Activated T-helper 17 cell treated with anti-CD3 and anti-CD28 coated beads, Interleukin-2, amount 50 U/mL, for 72 hours (primary cell): ENCODE measurements at regions not wholly inside any gene's neighbourhood (a gene's known extent, or its start where the extent isn't known, plus 50 kb on each side); places are given as distances from the start of the nearest gene placed in this dataset.

Experiments
- ATAC-seq: fragments of 150-1000 bp; cut with Tn5 transposase; replicated peaks from 2 replicates; pipeline ENCODE4 v1.10.0; 2021; ENCODE audit warnings: mild to moderate bottlenecking, moderate library complexity
- H3K27ac Mint-ChIP-seq: one replicate; pipeline ENCODE4 v1.8.0; 2022; ENCODE audit warnings: mixed read lengths
- H3K27me3 Mint-ChIP-seq: one replicate; pipeline ENCODE4 v1.8.0; 2022; ENCODE audit warnings: mixed read lengths
- H3K36me3 Mint-ChIP-seq: one replicate; pipeline ENCODE4 v1.8.0; 2022; ENCODE audit warnings: low read depth, mild to moderate bottlenecking, mixed read lengths
- H3K4me1 Mint-ChIP-seq: one replicate; pipeline ENCODE4 v1.8.0; 2022; ENCODE audit warnings: mixed read lengths
- H3K4me3 Mint-ChIP-seq: one replicate; pipeline ENCODE4 v1.8.0; 2022; ENCODE audit warnings: mild to moderate bottlenecking, mixed read lengths
- H3K9me3 Mint-ChIP-seq: one replicate; pipeline ENCODE4 v1.8.0; 2022; ENCODE audit warnings: mixed read lengths

- Mint-ChIP-seq H3K27me3 (peaks cover 18% of the 10 kb centered on the region), H3K27ac (no peak overlapping the region), H3K4me1 (no peaks in the 10 kb centered on the region), H3K4me3 (no peak overlapping the region), H3K9me3 (no peaks in the 10 kb centered on the region), H3K36me3 (no peaks in the 10 kb centered on the region)
- ATAC-seq = no peak
These were observed 151.9 kb upstream of the NECTIN1 start for GRCh38 chr11:119880873-119881272.

GRCh38 chr11:119880143-119880542, 151.1 kb upstream of the NECTIN1 start:
- no peaks in the 10 kb centered on the region for H3K9me3 Mint-ChIP-seq
- H3K27me3 Mint-ChIP-seq = peaks cover 15% of the 10 kb centered on the region
- no peaks in the 10 kb centered on the region for H3K36me3 Mint-ChIP-seq
- ATAC-seq = no peak
- H3K4me1 Mint-ChIP-seq = no peaks in the 10 kb centered on the region
- no peak overlapping the region for H3K4me3 Mint-ChIP-seq
- no peak overlapping the region for H3K27ac Mint-ChIP-seq

DNA sequence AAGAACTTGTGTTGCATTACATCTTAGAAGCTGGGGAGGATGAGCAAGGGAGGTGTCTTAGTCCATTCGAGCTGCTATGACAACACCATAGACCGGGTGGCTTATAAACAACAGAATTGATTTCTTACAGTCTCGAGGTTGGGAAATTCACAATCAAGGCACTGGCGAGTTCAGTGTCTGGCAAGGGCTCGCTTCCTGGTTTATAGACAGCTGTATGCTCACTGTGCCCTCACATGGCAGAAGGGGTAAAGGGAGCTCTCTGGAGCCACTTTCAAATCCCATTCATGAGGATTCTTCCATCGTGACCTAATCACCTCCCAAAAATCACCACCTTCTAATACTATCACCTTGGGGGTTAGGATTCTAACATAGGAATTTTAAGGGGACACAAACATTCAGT, 150.0 kb upstream of the NECTIN1 start:
- H3K27ac Mint-ChIP-seq = no peak overlapping the region
- H3K9me3 Mint-ChIP-seq = no peaks in the 10 kb centered on the region
- H3K4me1 Mint-ChIP-seq = no peaks in the 10 kb centered on the region
- no peak overlapping the region for H3K4me3 Mint-ChIP-seq
- H3K27me3 Mint-ChIP-seq = peaks cover 11% of the 10 kb centered on the region
- H3K36me3 Mint-ChIP-seq = no peaks in the 10 kb centered on the region
- ATAC-seq = no peak

DNA sequence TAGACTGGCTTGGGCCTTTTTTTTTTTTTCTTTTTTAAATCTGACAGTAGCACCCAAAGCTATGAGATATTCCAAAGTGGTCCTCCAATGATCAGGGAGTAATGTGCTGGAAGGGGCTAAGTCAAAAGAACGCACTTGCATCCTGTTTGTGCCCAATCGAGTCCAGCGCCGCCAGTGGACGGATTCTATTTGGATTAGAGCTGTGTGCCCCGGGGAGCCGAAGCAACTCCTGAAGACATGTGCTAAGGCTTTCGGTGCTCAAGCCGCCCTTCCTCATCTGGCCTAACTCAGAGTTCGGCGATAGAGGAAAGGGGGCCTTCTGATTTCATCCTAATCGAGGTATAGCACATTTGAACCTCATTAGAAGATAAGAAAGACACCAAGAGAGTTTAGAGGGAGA, 147.8 kb upstream of the NECTIN1 start:
- H3K27ac Mint-ChIP-seq = no peak overlapping the region
- no peak overlapping the region for H3K4me3 Mint-ChIP-seq
- no peaks in the 10 kb centered on the region for H3K36me3 Mint-ChIP-seq
- no peaks in the 10 kb centered on the region for H3K9me3 Mint-ChIP-seq
- H3K4me1 Mint-ChIP-seq = no peaks in the 10 kb centered on the region
- peaks cover 11% of the 10 kb centered on the region for H3K27me3 Mint-ChIP-seq
- ATAC-seq = no peak

- ATAC-seq = no peak
- Mint-ChIP-seq H3K9me3 (no peaks in the 10 kb centered on the region), H3K36me3 (no peaks in the 10 kb centered on the region), H3K27ac (no peak overlapping the region), H3K4me3 (no peak overlapping the region), H3K27me3 (peaks cover 11% of the 10 kb centered on the region), H3K4me1 (no peaks in the 10 kb centered on the region)
These were observed 147.0 kb upstream of the NECTIN1 start for GRCh38 chr11:119875841-119876600.

GRCh38 chr11:119874660-119875238, 145.7 kb upstream of the NECTIN1 start:
- no peak overlapping the region for H3K4me3 Mint-ChIP-seq
- H3K4me1 Mint-ChIP-seq = no peaks in the 10 kb centered on the region
- H3K27me3 Mint-ChIP-seq = peaks cover 9% of the 10 kb centered on the region
- no peak overlapping the region for H3K27ac Mint-ChIP-seq
- H3K9me3 Mint-ChIP-seq = no peaks in the 10 kb centered on the region
- no peaks in the 10 kb centered on the region for H3K36me3 Mint-ChIP-seq
- no peak for ATAC-seq

- no peak overlapping the region for H3K27ac Mint-ChIP-seq
- no peak for ATAC-seq
- H3K27me3 Mint-ChIP-seq = peaks cover 3% of the 10 kb centered on the region
- H3K9me3 Mint-ChIP-seq = no peaks in the 10 kb centered on the region
- no peaks in the 10 kb centered on the region for H3K36me3 Mint-ChIP-seq
- no peak overlapping the region for H3K4me3 Mint-ChIP-seq
- H3K4me1 Mint-ChIP-seq = no peaks in the 10 kb centered on the region
These were observed 144.9 kb upstream of the NECTIN1 start for GRCh38 chr11:119873761-119874421.

DNA sequence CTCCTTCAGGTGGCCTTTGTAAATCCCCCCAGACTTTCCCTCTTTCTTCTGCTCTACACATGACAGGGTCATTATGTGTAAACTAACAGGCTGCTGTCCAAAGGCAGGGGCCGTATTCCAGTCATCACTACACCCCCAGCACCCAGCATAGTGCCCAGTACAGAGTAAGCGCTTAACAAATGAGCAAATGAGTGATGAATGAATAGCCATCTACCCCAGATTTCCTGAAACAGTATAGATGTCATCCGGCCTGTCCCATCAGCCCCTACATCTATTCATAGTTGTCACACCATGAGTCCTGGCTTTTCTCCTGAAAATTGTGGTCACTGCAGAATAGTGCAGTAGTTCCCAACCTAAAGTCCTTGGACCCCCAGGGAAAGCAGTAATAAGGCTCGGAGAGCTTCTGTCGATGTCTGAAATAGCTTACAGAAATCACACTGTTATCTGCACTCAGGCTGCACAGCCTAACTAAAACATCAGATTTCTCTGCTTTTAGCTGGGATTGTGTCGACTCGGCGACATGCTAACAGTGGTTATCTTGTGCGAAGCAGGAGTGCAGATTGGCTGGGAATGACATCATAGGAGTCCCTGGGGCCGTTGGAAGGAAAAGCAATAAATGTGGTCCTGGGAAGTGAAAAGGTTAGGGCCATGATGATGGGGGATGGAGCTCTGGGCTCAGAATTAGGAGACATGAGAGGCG, 143.8 kb upstream of the NECTIN1 start:
- Mint-ChIP-seq H3K27me3 (peaks cover 8% of the 10 kb centered on the region), H3K36me3 (no peaks in the 10 kb centered on the region), H3K27ac (no peak overlapping the region), H3K4me1 (no peaks in the 10 kb centered on the region), H3K4me3 (no peak overlapping the region), H3K9me3 (no peaks in the 10 kb centered on the region)
- ATAC-seq = no peak

- no peak for ATAC-seq
- no peaks in the 10 kb centered on the region for H3K36me3 Mint-ChIP-seq
- peaks cover 17% of the 10 kb centered on the region for H3K27me3 Mint-ChIP-seq
- H3K4me1 Mint-ChIP-seq = no peaks in the 10 kb centered on the region
- no peak overlapping the region for H3K27ac Mint-ChIP-seq
- H3K9me3 Mint-ChIP-seq = no peaks in the 10 kb centered on the region
- H3K4me3 Mint-ChIP-seq = no peak overlapping the region
These were observed 136.7 kb upstream of the NECTIN1 start for GRCh38 chr11:119865661-119866156.

- Mint-ChIP-seq H3K4me3 (no peak overlapping the region), H3K27me3 (peaks cover 22% of the 10 kb centered on the region), H3K27ac (no peak overlapping the region), H3K4me1 (no peaks in the 10 kb centered on the region), H3K9me3 (no peaks in the 10 kb centered on the region), H3K36me3 (no peaks in the 10 kb centered on the region)
- no peak for ATAC-seq
These were observed 135.8 kb upstream of the NECTIN1 start for GRCh38 chr11:119864836-119865235.

- H3K4me3 Mint-ChIP-seq = no peak overlapping the region
- H3K9me3 Mint-ChIP-seq = no peaks in the 10 kb centered on the region
- no peaks in the 10 kb centered on the region for H3K36me3 Mint-ChIP-seq
- no peak for ATAC-seq
- H3K27ac Mint-ChIP-seq = no peak overlapping the region
- H3K27me3 Mint-ChIP-seq = peaks cover 22% of the 10 kb centered on the region
- no peaks in the 10 kb centered on the region for H3K4me1 Mint-ChIP-seq
These were observed 135.0 kb upstream of the NECTIN1 start for GRCh38 chr11:119863851-119864601.

GRCh38 chr11:119863236-119863635, 134.2 kb upstream of the NECTIN1 start:
- H3K27ac Mint-ChIP-seq = no peak overlapping the region
- H3K4me3 Mint-ChIP-seq = no peak overlapping the region
- no peaks in the 10 kb centered on the region for H3K9me3 Mint-ChIP-seq
- no peaks in the 10 kb centered on the region for H3K4me1 Mint-ChIP-seq
- no peaks in the 10 kb centered on the region for H3K36me3 Mint-ChIP-seq
- peaks cover 27% of the 10 kb centered on the region for H3K27me3 Mint-ChIP-seq
- no peak for ATAC-seq

GRCh38 chr11:119861160-119861559, 132.2 kb upstream of the NECTIN1 start:
- ATAC-seq = no peak
- Mint-ChIP-seq H3K36me3 (no peaks in the 10 kb centered on the region), H3K27me3 (peaks cover 29% of the 10 kb centered on the region), H3K9me3 (no peaks in the 10 kb centered on the region), H3K4me3 (no peak overlapping the region), H3K4me1 (no peaks in the 10 kb centered on the region), H3K27ac (no peak overlapping the region)

DNA sequence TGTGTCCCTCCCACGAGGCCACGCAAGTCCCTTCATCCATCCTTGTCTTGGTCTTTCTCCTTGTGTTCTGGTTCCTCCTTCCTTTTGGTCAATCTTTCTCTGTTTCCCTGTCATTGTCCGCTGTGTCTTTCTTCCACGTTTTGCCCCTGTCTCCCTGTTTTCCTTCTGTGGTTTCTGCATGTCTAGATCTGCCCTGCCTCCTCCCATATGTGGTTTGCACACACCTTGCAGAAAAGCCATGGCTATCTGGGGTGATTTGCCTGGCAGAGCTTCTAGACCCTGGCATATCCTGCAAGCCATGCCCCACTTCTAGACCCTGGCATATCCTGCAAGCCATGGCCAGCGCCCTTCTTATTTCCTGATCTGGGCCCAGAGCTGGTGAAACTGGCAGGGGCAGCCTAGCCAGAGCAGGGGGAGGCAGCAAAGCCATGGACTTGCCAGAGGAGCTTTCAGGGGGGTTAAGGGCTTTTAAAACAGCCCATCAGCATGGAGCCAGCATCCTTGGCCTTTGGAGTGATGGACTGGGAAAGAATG, 131.6 kb upstream of the NECTIN1 start:
- Mint-ChIP-seq H3K4me3 (no peak overlapping the region), H3K9me3 (no peaks in the 10 kb centered on the region), H3K27me3 (peaks cover 29% of the 10 kb centered on the region), H3K27ac (no peak overlapping the region), H3K4me1 (no peaks in the 10 kb centered on the region), H3K36me3 (no peaks in the 10 kb centered on the region)
- ATAC-seq = no peak
